D721Med (cell line): ENCODE measurements at regions not wholly inside any gene's neighbourhood (a gene's known extent, or its start where the extent isn't known, plus 50 kb on each side); places are given as distances from the start of the nearest gene placed in this dataset.

Source experiments
- DNase-seq: peaks from one replicate; pipeline ENCODE4 v3.0.0; 2011; ENCODE audit warnings: low spot score; ENCODE audit not compliant: insufficient read length
- FAIRE-seq: peaks from 2 replicates; lab custom pipeline; 2011; peaks lifted over from hg19 to GRCh38; lab: Jason Lieb, UNC
- TF ChIP-seq, protein P1 (sequence below): IDR thresholded peaks from 2 replicates; pipeline ENCODE4 v1.5.1; 2012; ENCODE audit warnings: mild to moderate bottlenecking, control low read depth; ENCODE audit not compliant: insufficient read depth; ENCODE audit errors: missing control alignments

DNA sequence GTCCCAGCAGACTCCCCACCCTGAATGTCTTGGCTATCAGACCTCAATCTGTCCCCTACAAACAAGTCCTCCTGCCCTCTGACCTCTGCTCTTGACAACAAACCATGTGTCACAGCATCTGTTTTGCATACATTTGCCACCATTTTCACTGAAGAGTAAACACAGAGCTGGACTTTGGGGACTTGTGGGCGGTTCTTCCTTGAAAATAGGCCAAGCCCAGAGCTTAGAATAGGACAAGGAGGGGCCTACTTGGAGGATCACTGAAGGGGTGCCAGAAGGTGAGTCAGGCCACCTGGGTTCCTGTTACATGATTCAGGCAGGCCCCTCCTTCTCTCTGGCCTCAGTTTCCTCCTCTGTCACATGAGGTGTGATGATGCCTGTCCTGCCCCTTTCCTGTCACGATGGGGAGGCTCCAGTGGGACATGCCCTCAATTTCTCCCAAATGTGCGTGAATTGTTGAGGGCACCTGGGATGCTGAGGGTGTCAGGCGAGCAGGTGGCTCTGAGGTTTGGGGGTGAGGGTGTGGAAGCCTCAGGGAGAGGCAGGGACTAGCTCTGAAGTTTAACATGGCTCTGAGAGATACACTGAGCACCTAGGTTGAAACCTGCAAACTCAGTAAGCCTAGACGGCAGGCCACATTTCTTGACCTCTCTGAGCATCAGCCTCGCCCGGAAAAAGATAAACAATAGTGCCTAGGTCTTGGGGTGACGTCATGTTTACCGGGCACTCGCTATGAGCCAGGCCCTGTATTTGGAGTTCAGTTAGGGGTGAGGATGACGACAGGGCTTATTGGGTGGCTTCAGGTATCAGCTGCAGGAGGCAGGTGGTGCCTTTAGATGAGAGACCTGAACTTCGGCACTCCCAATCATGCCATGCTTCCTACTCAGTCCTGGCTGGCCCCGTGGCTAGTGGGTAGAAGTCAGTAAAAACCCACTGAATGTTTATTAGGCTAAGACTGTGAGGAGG, 107.6 kb upstream of the PITX1 start:
- no peak for FAIRE-seq
- DNase-seq, result no peak
- TF ChIP-seq, protein P1, sequence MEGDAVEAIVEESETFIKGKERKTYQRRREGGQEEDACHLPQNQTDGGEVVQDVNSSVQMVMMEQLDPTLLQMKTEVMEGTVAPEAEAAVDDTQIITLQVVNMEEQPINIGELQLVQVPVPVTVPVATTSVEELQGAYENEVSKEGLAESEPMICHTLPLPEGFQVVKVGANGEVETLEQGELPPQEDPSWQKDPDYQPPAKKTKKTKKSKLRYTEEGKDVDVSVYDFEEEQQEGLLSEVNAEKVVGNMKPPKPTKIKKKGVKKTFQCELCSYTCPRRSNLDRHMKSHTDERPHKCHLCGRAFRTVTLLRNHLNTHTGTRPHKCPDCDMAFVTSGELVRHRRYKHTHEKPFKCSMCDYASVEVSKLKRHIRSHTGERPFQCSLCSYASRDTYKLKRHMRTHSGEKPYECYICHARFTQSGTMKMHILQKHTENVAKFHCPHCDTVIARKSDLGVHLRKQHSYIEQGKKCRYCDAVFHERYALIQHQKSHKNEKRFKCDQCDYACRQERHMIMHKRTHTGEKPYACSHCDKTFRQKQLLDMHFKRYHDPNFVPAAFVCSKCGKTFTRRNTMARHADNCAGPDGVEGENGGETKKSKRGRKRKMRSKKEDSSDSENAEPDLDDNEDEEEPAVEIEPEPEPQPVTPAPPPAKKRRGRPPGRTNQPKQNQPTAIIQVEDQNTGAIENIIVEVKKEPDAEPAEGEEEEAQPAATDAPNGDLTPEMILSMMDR, result no peak

DNA sequence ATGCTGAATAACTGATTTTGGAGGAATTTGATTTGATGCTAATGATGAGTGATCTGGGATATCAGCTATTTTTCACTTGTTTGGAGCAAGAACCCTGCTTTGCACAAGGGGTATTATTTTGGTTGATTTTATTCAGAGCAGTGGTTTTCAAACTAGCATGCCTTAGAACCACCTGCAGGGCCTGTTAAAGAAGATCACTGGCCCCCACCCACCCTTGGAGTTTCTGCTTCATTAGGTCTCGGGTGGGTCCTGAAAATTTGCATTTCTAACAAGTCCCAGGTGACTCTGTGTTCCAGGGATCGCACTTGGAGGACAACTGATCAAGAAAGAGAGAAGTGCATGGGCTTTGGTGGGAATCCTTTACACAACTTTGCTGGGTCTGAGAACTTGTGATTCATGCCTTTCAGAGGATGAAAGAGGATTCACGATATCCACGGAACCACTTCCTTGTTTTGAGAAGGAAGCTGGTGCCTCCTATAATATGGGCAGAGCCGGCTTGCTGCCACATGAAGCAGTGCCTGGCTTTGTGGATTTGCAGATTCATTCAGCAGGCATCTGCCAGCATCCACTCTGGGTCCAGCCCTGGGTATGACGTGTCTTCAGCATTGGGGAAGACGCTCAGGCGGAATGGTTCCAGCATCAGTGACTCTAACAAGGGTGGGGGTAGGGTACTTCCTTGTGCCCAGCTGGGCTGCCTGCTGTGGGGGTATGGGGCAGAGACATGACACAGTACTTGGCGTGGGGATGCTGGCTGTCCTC, 106.6 kb upstream of the PITX1 start:
- FAIRE-seq, result no peak
- TF ChIP-seq, protein P1, result no peak
- DNase-seq, result no peak

DNA sequence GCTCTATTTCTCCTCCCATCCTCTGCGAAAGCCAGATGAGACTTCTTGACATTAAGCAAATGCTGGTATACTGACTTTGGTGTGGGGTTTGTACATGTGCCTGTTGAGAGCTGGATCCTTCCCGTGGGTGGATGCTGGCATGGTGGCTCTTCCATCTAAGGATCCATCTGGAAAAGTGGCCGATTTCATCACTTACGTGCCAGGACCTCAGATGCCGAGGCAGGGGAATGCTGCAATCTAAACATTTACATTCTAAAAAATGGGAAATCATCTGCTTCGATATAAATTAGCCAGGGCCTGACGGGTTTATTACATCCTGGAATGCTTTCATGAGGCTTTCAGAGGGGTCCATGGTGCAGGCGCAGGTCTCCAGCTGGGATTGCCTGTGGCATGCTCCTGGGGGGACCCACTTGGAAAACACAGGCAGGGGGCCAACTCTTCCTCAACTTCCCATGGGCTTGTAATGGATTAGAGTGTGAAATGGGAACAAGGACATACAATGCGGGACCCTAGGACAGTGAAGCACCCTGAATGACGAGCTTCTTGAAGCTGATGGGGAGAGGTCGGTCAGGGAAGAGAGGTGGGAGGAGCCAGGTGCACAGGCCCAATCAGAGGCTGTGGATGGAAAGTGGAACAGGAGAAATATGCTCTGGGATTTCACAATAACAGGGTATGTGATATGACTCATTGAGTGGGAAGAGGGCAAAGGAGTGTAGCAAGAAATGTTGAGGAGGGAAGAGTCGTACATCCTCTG, 105.5 kb upstream of the PITX1 start:
- TF ChIP-seq, protein P1, result no peak
- DNase-seq (no peak), FAIRE-seq (no peak)

DNA sequence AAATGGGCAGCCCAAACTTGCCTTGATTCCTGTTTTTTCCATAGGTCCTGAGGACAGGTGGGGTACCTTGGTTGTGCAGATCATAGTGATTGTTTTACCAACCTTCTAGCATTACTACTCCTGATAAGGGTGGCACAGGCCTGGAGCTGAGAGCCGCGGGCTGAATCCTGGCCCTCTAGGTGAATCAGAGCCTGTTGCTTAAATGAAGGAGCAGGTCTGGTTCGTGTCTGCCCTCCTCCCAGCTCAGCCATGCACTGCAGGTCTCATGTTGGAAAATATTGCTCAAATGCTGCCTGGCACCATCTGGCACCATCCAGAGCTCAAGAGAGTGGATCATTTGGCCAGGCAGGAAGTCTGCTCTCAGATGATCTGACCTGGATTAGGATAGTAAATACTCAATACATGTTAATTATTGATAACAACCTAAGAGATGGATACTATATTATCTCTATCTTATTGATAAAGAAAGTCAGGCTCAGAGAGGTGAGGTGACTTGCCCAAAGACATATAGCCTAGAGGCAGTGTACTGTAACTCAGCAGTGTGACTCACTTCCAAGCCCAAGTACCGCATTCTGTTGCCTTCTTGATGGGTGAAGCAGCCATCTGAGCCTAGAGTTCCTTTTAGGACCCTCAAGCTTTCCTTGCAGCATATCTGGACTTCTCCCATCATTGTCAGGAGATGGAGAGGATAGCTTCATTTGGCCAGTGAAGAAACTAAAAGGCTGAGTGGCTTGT, 104.3 kb upstream of the PITX1 start:
- FAIRE-seq, result no peak
- TF ChIP-seq, protein P1, result no peak
- no peak for DNase-seq

DNA sequence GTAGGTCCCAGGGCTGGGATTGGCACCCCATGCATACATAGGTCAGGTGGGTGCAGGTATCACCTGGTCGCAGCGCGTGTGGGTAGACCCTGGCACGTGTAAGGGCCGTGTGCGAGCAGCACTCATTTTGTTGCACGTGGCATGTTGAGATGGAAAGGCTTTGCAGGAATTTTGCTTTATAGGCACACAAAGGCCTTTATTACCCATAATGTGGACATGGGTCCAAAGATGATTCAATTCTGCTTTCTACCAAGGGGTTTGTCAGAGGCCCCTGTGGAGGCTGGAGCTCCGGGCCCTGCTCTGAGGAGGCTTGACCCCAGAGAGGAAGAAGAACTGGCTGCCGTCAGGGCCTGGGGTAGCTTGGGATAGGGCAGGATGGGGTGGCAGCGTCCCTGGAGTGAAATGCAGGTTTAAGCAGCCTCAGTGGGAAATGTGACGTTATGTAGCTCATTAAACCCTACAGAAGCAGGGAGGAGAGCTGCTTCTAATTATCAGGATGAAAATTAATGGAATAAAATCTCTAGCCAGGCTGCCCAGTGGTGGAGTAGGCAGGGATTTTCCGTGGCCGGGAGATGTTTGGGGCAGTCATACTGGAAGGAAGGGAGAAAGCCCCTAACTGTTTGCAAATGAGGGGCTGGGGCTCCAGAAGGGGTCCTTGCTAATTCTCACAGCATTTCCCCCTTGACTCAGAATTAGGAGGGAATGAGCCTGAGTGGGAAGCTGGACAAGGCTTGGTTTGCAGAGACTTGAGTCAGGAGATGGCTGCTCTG, 103.3 kb upstream of the PITX1 start:
- no peak for FAIRE-seq
- TF ChIP-seq, protein P1, result no peak
- no peak for DNase-seq

DNA sequence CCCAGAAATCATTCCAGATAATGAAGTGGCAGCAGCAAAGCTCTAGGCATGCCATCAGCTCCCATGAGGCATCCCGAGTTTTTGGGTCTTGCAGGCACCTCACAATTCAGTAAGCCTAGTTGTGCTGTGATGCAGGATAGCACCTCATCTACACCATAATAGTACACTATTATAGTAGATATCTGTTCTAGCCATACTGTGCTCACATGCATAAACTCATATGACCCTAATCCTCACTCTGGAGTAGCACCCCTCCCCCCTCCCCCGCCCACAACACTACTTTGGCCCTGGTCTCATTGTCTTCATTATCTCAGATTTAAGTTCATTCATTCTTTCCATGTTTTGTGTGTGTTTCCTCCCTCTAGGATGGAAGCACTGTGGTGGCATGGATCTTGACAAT, 102.5 kb upstream of the PITX1 start:
- FAIRE-seq, result no peak
- TF ChIP-seq, protein P1, result no peak
- no peak for DNase-seq
